Loucy (cell line): ENCODE measurements at regions not wholly inside any gene's neighbourhood (a gene's known extent, or its start where the extent isn't known, plus 50 kb on each side); places are given as distances from the start of the nearest gene placed in this dataset.

ENCODE experiments used
- H2AFZ ChIP-seq: fragments of 200-600 bp; sonication (generic); 2 replicates; pipeline ENCODE4 v1.6.0; 2016; ENCODE audit warnings: antibody characterized with exemption, mild to moderate bottlenecking, low read length, moderate library complexity
- H3F3A ChIP-seq: fragments of 200-600 bp; 2 replicates; pipeline ENCODE4 v1.6.0; 2016; ENCODE audit warnings: antibody characterized with exemption, low read depth, mild to moderate bottlenecking
- H3K27me3 ChIP-seq: fragments of 200-600 bp; sonication (generic); 2 replicates; pipeline ENCODE4 v1.6.1; 2014; ENCODE audit warnings: low read length, mild to moderate bottlenecking; ENCODE audit not compliant: insufficient read depth, poor library complexity, severe bottlenecking
- H3K36me3 ChIP-seq: fragments of 200-600 bp; sonication (generic); 2 replicates; pipeline ENCODE4 v1.6.1; 2016; ENCODE audit warnings: low read length; ENCODE audit not compliant: insufficient read depth
- H3K4me1 ChIP-seq: fragments of 200-600 bp; sonication (generic); 2 replicates; pipeline ENCODE4 v1.5.1; 2014; ENCODE audit warnings: low read length, mild to moderate bottlenecking; ENCODE audit not compliant: insufficient read depth, poor library complexity, severe bottlenecking
- H3K4me2 ChIP-seq: fragments of 200-600 bp; sonication (generic); 2 replicates; pipeline ENCODE4 v1.6.0; 2014; ENCODE audit warnings: antibody characterized with exemption, low read length, low read depth, mild to moderate bottlenecking; ENCODE audit not compliant: poor library complexity, severe bottlenecking
- H3K4me3 ChIP-seq: fragments of 200-600 bp; sonication (generic); 2 replicates; pipeline ENCODE4 v1.5.1; 2014; ENCODE audit warnings: low read length, mild to moderate bottlenecking, mixed read lengths; ENCODE audit not compliant: poor library complexity, severe bottlenecking
- H3K79me2 ChIP-seq: fragments of 200-600 bp; sonication (generic); 2 replicates; pipeline ENCODE4 v1.6.1; 2014; ENCODE audit warnings: low read length; ENCODE audit not compliant: insufficient read depth
- H3K9ac ChIP-seq: fragments of 200-600 bp; sonication (generic); 2 replicates; pipeline ENCODE4 v1.6.0; 2014; ENCODE audit warnings: mild to moderate bottlenecking, low read depth, low read length, moderate library complexity; ENCODE audit not compliant: poor library complexity, severe bottlenecking
- H3K9me2 ChIP-seq: fragments of 200-600 bp; sonication (generic); replicated peaks from 2 replicates; pipeline ENCODE4 v1.6.1; 2016; ENCODE audit warnings: low read depth, low read length, mixed read lengths
- H3K9me3 ChIP-seq: fragments of 200-600 bp; sonication (generic); 2 replicates; pipeline ENCODE4 v1.6.1; 2014; ENCODE audit warnings: mild to moderate bottlenecking, antibody characterized with exemption, low read length, low read depth; ENCODE audit not compliant: insufficient read depth
- H4K20me1 ChIP-seq: fragments of 200-600 bp; sonication (generic); 2 replicates; pipeline ENCODE4 v1.6.0; 2014; ENCODE audit warnings: antibody characterized with exemption, low read length, mild to moderate bottlenecking; ENCODE audit not compliant: insufficient read depth, poor library complexity, severe bottlenecking
- EZH2phosphoT487 ChIP-seq: fragments of 200-600 bp; IDR thresholded peaks from 2 replicates; pipeline ENCODE4 v1.6.1; 2018; ENCODE audit warnings: antibody characterized with exemption, mild to moderate bottlenecking, moderate library complexity, borderline replicate concordance
- TF ChIP-seq, protein P1 (sequence below): fragments of 200-600 bp; sonication (generic); conservative IDR thresholded peaks from 2 replicates; pipeline ENCODE4 v1.5.1; 2014; ENCODE audit warnings: mild to moderate bottlenecking, antibody characterized with exemption, low read length

DNA sequence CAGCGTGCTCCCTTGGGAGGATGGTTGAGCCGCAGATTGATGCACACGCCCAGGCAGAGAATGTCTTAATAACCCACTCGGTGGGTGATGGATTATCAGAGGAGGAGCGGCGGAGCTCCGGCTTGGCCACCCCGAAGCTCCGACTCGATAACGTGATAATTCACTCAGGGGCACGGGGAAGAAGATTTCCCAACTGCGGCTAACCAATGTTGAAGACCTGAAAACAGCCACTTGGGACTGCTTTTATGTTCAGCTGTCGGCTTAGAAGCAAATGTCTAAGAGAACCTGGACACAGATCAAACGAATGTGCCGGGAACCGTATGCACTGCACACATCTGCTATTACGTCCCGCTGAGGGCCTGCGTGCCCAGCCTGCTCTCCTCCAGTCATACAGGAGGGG is 206.8 kb upstream of the CADM1 start:
- H3K9me3 ChIP-seq = no peaks in the 10 kb centered on the region

DNA sequence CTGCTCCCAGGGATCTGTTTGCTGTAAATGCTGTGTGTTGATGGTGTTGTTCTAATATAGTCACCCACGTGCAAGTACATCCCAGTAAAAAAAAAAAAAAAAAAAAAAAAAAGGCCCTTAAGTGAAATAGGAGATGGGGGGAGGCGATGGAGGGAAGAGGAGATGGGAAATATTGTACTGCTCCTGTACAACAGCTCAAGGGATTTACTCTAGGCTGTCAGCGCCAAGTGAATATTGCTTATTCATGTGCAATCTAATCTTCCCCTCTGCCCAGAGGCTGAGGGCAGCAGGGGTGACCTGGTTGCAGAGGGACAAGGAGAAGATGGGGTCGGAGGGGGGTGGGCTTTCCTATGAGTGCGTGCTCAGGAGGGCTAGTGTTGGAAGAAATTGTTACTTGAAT is 206.2 kb upstream of the CADM1 start:
- Histone ChIP-seq H3K4me1 (no peaks in the 10 kb centered on the region), H3K79me2 (no peaks in the 10 kb centered on the region)

More for the DNA sequence above, 206.8 kb upstream of the CADM1 start:
- Histone ChIP-seq H3K9me2 (no peaks in the 10 kb centered on the region), H2AFZ (no peak overlapping the region), H3K4me1 (no peaks in the 10 kb centered on the region), H3K27me3 (no peaks in the 10 kb centered on the region), H3F3A (no peaks in the 10 kb centered on the region), H4K20me1 (no peaks in the 10 kb centered on the region), H3K79me2 (no peaks in the 10 kb centered on the region), H3K36me3 (no peaks in the 10 kb centered on the region), H3K9ac (no peak overlapping the region), H3K4me2 (no peak overlapping the region), H3K4me3 (no peak overlapping the region)
- TF ChIP-seq, protein P1, sequence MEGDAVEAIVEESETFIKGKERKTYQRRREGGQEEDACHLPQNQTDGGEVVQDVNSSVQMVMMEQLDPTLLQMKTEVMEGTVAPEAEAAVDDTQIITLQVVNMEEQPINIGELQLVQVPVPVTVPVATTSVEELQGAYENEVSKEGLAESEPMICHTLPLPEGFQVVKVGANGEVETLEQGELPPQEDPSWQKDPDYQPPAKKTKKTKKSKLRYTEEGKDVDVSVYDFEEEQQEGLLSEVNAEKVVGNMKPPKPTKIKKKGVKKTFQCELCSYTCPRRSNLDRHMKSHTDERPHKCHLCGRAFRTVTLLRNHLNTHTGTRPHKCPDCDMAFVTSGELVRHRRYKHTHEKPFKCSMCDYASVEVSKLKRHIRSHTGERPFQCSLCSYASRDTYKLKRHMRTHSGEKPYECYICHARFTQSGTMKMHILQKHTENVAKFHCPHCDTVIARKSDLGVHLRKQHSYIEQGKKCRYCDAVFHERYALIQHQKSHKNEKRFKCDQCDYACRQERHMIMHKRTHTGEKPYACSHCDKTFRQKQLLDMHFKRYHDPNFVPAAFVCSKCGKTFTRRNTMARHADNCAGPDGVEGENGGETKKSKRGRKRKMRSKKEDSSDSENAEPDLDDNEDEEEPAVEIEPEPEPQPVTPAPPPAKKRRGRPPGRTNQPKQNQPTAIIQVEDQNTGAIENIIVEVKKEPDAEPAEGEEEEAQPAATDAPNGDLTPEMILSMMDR = no peak
- no peak for TF ChIP-seq EZH2phosphoT487

GRCh38 chr11:115709297-115709696 is 205.1 kb upstream of the CADM1 start:
- Histone ChIP-seq H3K9me2 (no peaks in the 10 kb centered on the region), H3K79me2 (no peaks in the 10 kb centered on the region), H3K9ac (no peak overlapping the region), H3K4me1 (no peaks in the 10 kb centered on the region), H3K27me3 (no peaks in the 10 kb centered on the region), H2AFZ (no peak overlapping the region), H3K4me2 (no peak overlapping the region), H3K4me3 (no peak overlapping the region), H3F3A (no peaks in the 10 kb centered on the region), H3K36me3 (no peaks in the 10 kb centered on the region), H3K9me3 (no peaks in the 10 kb centered on the region), H4K20me1 (no peaks in the 10 kb centered on the region)
- TF ChIP-seq, protein P1 = no peak
- no peak for TF ChIP-seq EZH2phosphoT487

More for the DNA sequence above, 206.2 kb upstream of the CADM1 start:
- TF ChIP-seq EZH2phosphoT487 = no peak
- TF ChIP-seq, protein P1 = no peak
- no peaks in the 10 kb centered on the region for H3K9me2 ChIP-seq
- no peak overlapping the region for H3K4me3 ChIP-seq
- H3K9ac ChIP-seq = no peak overlapping the region
- H3F3A ChIP-seq = no peaks in the 10 kb centered on the region
- no peak overlapping the region for H2AFZ ChIP-seq
- H3K36me3 ChIP-seq = no peaks in the 10 kb centered on the region
- H3K4me2 ChIP-seq = no peak overlapping the region
- H4K20me1 ChIP-seq = no peaks in the 10 kb centered on the region
- no peaks in the 10 kb centered on the region for H3K27me3 ChIP-seq
- no peaks in the 10 kb centered on the region for H3K9me3 ChIP-seq
